ENCODE measurements at regions not wholly inside any gene's neighbourhood (a gene's known extent, or its start where the extent isn't known, plus 50 kb on each side); places are given as distances from the start of the nearest gene placed in this dataset.

- DNase-seq: no peak
- H3K36me3 Mint-ChIP-seq: no peaks in the 10 kb centered on the region
- H3K9ac ChIP-seq (ENCODE audit: insufficient read depth, low read length, poor library complexity, severe bottlenecking): no peak overlapping the region
- H3K4me1 Mint-ChIP-seq: peaks cover 6% of the 10 kb centered on the region
- no CpG with 5 or more reads among the region's 3 CpGs for WGBS (ENCODE audit: insufficient coverage)
- H3K4me3 ChIP-seq (replicated peaks in 1 of 3; ENCODE audit: low read depth in 2 of 3, low read length in 3 of 3): no peak overlapping the region
- H3K79me2 ChIP-seq (ENCODE audit: insufficient read depth, low read length): no peaks in the 10 kb centered on the region
- no peak for TF ChIP-seq CTCF (IDR thresholded peaks at IDR 0.05)
- H2AFZ ChIP-seq (ENCODE audit: insufficient read depth, low read depth, low read length, poor library complexity, severe bottlenecking): no peak overlapping the region
- H3K4me1 ChIP-seq (ENCODE audit: control insufficient read depth in 1 of 2, insufficient read depth in 2 of 2, low read length in 2 of 2): no peaks in the 10 kb centered on the region
- H3K27ac Mint-ChIP-seq: no peak overlapping the region
- peaks cover 2 to 7% of the 10 kb centered on the region in 2 donors for H3K9me3 ChIP-seq (replicated peaks in 1 of 2; ENCODE audit: control insufficient read depth in 1 of 2, insufficient read depth in 1 of 2, low read length in 2 of 2)
- no peak overlapping the region for H3K27ac ChIP-seq (ENCODE audit: low read depth in 1 of 2, low read length in 2 of 2)
- H3K4me3 Mint-ChIP-seq: no peak overlapping the region
- no peaks in the 10 kb centered on the region for H4K20me1 ChIP-seq (ENCODE audit: insufficient read depth, low read length)
- peaks cover 2 to 9% (median 8%) of the 10 kb centered on the region in 7 donors for H3K9me3 Mint-ChIP-seq
- H3K4me2 ChIP-seq (replicated peaks; ENCODE audit: extremely low read depth, low read length, poor library complexity, severe bottlenecking): no peak overlapping the region
- H3K27me3 ChIP-seq (ENCODE audit: control insufficient read depth in 2 of 2, insufficient read depth in 2 of 2, low read length in 2 of 2): no peaks in the 10 kb centered on the region
- intact Hi-C loops (cut with micrococcal nuclease): no loop called here
- peaks cover 0 to 2% (median 0%) of the 10 kb centered on the region in 3 donors for H3K27me3 Mint-ChIP-seq (ENCODE audit: low read depth in 3 of 3)
- no peaks in the 10 kb centered on the region for H3K36me3 ChIP-seq (replicated peaks in 1 of 2; ENCODE audit: control insufficient read depth in 1 of 2, insufficient read depth in 2 of 2, low read length in 2 of 2)
These were observed 128.7 kb downstream of the TXNL1 start for GRCh38 chr18:56509656-56510055.

- no peaks in the 10 kb centered on the region for H3K4me1 ChIP-seq (ENCODE audit: control insufficient read depth in 1 of 2, insufficient read depth in 2 of 2, low read length in 2 of 2)
- no peak overlapping the region for H3K9ac ChIP-seq (ENCODE audit: insufficient read depth, low read length, poor library complexity, severe bottlenecking)
- no peaks in the 10 kb centered on the region for H3K36me3 ChIP-seq (replicated peaks in 1 of 2; ENCODE audit: control insufficient read depth in 1 of 2, insufficient read depth in 2 of 2, low read length in 2 of 2)
- no peaks in the 10 kb centered on the region for H4K20me1 ChIP-seq (ENCODE audit: insufficient read depth, low read length)
- H3K9me3 ChIP-seq (replicated peaks in 1 of 2; ENCODE audit: control insufficient read depth in 1 of 2, insufficient read depth in 1 of 2, low read length in 2 of 2): peaks cover 2 to 7% of the 10 kb centered on the region in 2 donors
- no peaks in the 10 kb centered on the region for H3K79me2 ChIP-seq (ENCODE audit: insufficient read depth, low read length)
- no peak overlapping the region for H3K4me2 ChIP-seq (replicated peaks; ENCODE audit: extremely low read depth, low read length, poor library complexity, severe bottlenecking)
- H3K27ac ChIP-seq (ENCODE audit: low read depth in 1 of 2, low read length in 2 of 2): no peak overlapping the region
- no peak overlapping the region for H2AFZ ChIP-seq (ENCODE audit: insufficient read depth, low read depth, low read length, poor library complexity, severe bottlenecking)
- intact Hi-C loops (cut with micrococcal nuclease): no loop called here
- no peaks in the 10 kb centered on the region for H3K36me3 Mint-ChIP-seq
- peaks cover 2 to 12% (median 8%) of the 10 kb centered on the region in 7 donors for H3K9me3 Mint-ChIP-seq
- TF ChIP-seq CTCF (IDR thresholded peaks at IDR 0.05): no peak
- H3K27me3 Mint-ChIP-seq (ENCODE audit: low read depth in 3 of 3): peaks cover 0 to 2% (median 0%) of the 10 kb centered on the region in 3 donors
- 100% methylated on average over 1 of the region's 4 CpGs for WGBS (ENCODE audit: insufficient coverage)
- H3K4me3 ChIP-seq (replicated peaks in 1 of 3; ENCODE audit: low read depth in 2 of 3, low read length in 3 of 3): no peak overlapping the region
- H3K4me3 Mint-ChIP-seq: no peak overlapping the region
- peak in 1 of 3 donors; percentile 33 for DNase-seq
- H3K27ac Mint-ChIP-seq: peak overlapping the region in 1 of 7 donors; percentile 14
- no peaks in the 10 kb centered on the region for H3K27me3 ChIP-seq (ENCODE audit: control insufficient read depth in 2 of 2, insufficient read depth in 2 of 2, low read length in 2 of 2)
- H3K4me1 Mint-ChIP-seq: peaks cover 6% of the 10 kb centered on the region
These were observed 129.9 kb downstream of the TXNL1 start for GRCh38 chr18:56508370-56509036.
